OCI-LY1 (cell line): ENCODE measurements at regions not wholly inside any gene's neighbourhood (a gene's known extent, or its start where the extent isn't known, plus 50 kb on each side); places are given as distances from the start of the nearest gene placed in this dataset.

ENCODE experiments used
- H2AFZ ChIP-seq: fragments of 200-600 bp; sonication (generic), shearing (Covaris generic); 2 replicates; pipeline ENCODE4 v1.6.0; 2014; ENCODE audit warnings: antibody characterized with exemption, mild to moderate bottlenecking, low read length
- H3F3A ChIP-seq: fragments of 200-600 bp; sonication (generic), shearing (Covaris generic); 2 replicates; pipeline ENCODE4 v1.6.0; 2014; ENCODE audit warnings: mild to moderate bottlenecking, antibody characterized with exemption, low read length, moderate library complexity; ENCODE audit not compliant: insufficient read depth
- H3K27ac ChIP-seq: fragments of 200-600 bp; sonication (generic); 2 replicates; pipeline ENCODE4 v1.5.1; 2014; ENCODE audit warnings: low read length, mixed run types, mild to moderate bottlenecking, low read depth; ENCODE audit not compliant: poor library complexity, severe bottlenecking
- H3K27me3 ChIP-seq: fragments of 200-600 bp; sonication (generic); 2 replicates; pipeline ENCODE4 v1.6.0; 2014; ENCODE audit warnings: antibody characterized with exemption, mild to moderate bottlenecking, low read length, moderate library complexity; ENCODE audit not compliant: insufficient read depth
- H3K36me3 ChIP-seq: fragments of 200-600 bp; sonication (generic); 2 replicates; pipeline ENCODE4 v1.6.1; 2014; ENCODE audit warnings: mild to moderate bottlenecking, antibody characterized with exemption, low read length, moderate library complexity, mixed read lengths; ENCODE audit not compliant: insufficient read depth
- H3K4me1 ChIP-seq: fragments of 200-600 bp; sonication (generic); 2 replicates; pipeline ENCODE4 v1.5.1; 2014; ENCODE audit warnings: mild to moderate bottlenecking, low read length, moderate library complexity; ENCODE audit not compliant: insufficient read depth, severe bottlenecking
- H3K4me2 ChIP-seq: fragments of 200-600 bp; sonication (generic), shearing (Covaris generic); 2 replicates; pipeline ENCODE4 v1.6.1; 2014; ENCODE audit warnings: low read length
- H3K4me3 ChIP-seq: fragments of 200-600 bp; sonication (generic); 2 replicates; pipeline ENCODE4 v1.5.1; 2014; ENCODE audit warnings: low read length, low read depth, mild to moderate bottlenecking, mixed read lengths; ENCODE audit not compliant: poor library complexity, severe bottlenecking
- H3K79me2 ChIP-seq: fragments of 200-600 bp; shearing (Covaris generic); 2 replicates; pipeline ENCODE4 v1.6.1; 2016; ENCODE audit warnings: mixed run types, low read length, mixed read lengths; ENCODE audit not compliant: insufficient read depth
- H3K9ac ChIP-seq: fragments of 200-600 bp; sonication (generic), shearing (Covaris generic); 2 replicates; pipeline ENCODE4 v1.6.1; 2014; ENCODE audit warnings: mild to moderate bottlenecking, low read length, mixed read lengths
- H3K9me2 ChIP-seq: fragments of 200-600 bp; sonication (generic), shearing (Covaris generic); 2 replicates; pipeline ENCODE4 v1.6.1; 2014; ENCODE audit warnings: low read depth, mild to moderate bottlenecking, low read length, mixed read lengths
- H3K9me3 ChIP-seq: fragments of 200-600 bp; shearing (Covaris generic); 2 replicates; pipeline ENCODE4 v1.6.1; 2014; ENCODE audit warnings: low read length, mixed read lengths
- H4K20me1 ChIP-seq: fragments of 200-600 bp; sonication (generic), shearing (Covaris generic); 2 replicates; pipeline ENCODE4 v1.6.0; 2016; ENCODE audit warnings: mild to moderate bottlenecking, low read length; ENCODE audit not compliant: insufficient read depth
- CTCF ChIP-seq: fragments of 200-600 bp; sonication (generic), shearing (Covaris generic); IDR thresholded peaks from 2 replicates; pipeline ENCODE4 v1.5.1; 2017; ENCODE audit warnings: mild to moderate bottlenecking, antibody characterized with exemption, low read length, moderate library complexity, mixed read lengths
- EZH2 ChIP-seq: fragments of 200-600 bp; sonication (generic), shearing (Covaris generic); IDR thresholded peaks from 2 replicates; pipeline ENCODE4 v1.8.0; 2017; ENCODE audit warnings: borderline replicate concordance, mixed run types, mild to moderate bottlenecking, antibody characterized with exemption, low read length, moderate library complexity, mixed read lengths

- Histone ChIP-seq H3F3A (no peaks in the 10 kb centered on the region), H3K9ac (no peak overlapping the region), H3K79me2 (no peaks in the 10 kb centered on the region), H3K4me3 (no peak overlapping the region), H3K27ac (no peak overlapping the region), H3K36me3 (no peaks in the 10 kb centered on the region), H3K27me3 (no peaks in the 10 kb centered on the region), H3K4me1 (no peaks in the 10 kb centered on the region), H4K20me1 (no peaks in the 10 kb centered on the region), H2AFZ (no peak overlapping the region), H3K9me3 (no peaks in the 10 kb centered on the region), H3K4me2 (no peak overlapping the region), H3K9me2 (no peaks in the 10 kb centered on the region)
- TF ChIP-seq EZH2 (no peak), CTCF (no peak)
Observed at GRCh38 chr4:154039435-154040343, 250.8 kb upstream of the SFRP2 start.

GRCh38 chr4:154036856-154037255, 248.0 kb upstream of the SFRP2 start:
- Histone ChIP-seq H3K36me3 (no peaks in the 10 kb centered on the region), H3K27ac (no peak overlapping the region), H2AFZ (no peak overlapping the region), H3K9me2 (no peaks in the 10 kb centered on the region), H3F3A (no peaks in the 10 kb centered on the region), H3K9ac (no peak overlapping the region), H3K4me2 (no peak overlapping the region), H3K79me2 (no peaks in the 10 kb centered on the region), H4K20me1 (no peaks in the 10 kb centered on the region), H3K9me3 (no peaks in the 10 kb centered on the region), H3K4me3 (no peak overlapping the region), H3K4me1 (no peaks in the 10 kb centered on the region), H3K27me3 (no peaks in the 10 kb centered on the region)
- TF ChIP-seq EZH2, result no peak
- TF ChIP-seq CTCF, result no peak

- no peaks in the 10 kb centered on the region for H3K4me1 ChIP-seq
- H4K20me1 ChIP-seq, result no peaks in the 10 kb centered on the region
- no peak overlapping the region for H3K27ac ChIP-seq
- no peaks in the 10 kb centered on the region for H3K9me2 ChIP-seq
- no peak overlapping the region for H2AFZ ChIP-seq
- H3K4me2 ChIP-seq, result no peak overlapping the region
- no peaks in the 10 kb centered on the region for H3K36me3 ChIP-seq
- H3K4me3 ChIP-seq, result no peak overlapping the region
- no peak for TF ChIP-seq CTCF
- no peak for TF ChIP-seq EZH2
- no peak overlapping the region for H3K9ac ChIP-seq
- no peaks in the 10 kb centered on the region for H3F3A ChIP-seq
- no peaks in the 10 kb centered on the region for H3K79me2 ChIP-seq
- H3K9me3 ChIP-seq, result no peaks in the 10 kb centered on the region
- no peaks in the 10 kb centered on the region for H3K27me3 ChIP-seq
Observed at GRCh38 chr4:154035341-154035740, 246.5 kb upstream of the SFRP2 start.
